Spleen (tissue), 11 donors: ENCODE measurements at regions not wholly inside any gene's neighbourhood (a gene's known extent, or its start where the extent isn't known, plus 50 kb on each side); places are given as distances from the start of the nearest gene placed in this dataset.

Source experiments
- DNase-seq: peaks from one replicate; pipeline ENCODE4 v3.0.0-alpha.2; 2020
- H3K27ac ChIP-seq, 8 donors: fragments of 200-600 bp; sonication (generic) in 7 of 8; 1 replicate in 4 of 8; 2 replicates in 4 of 8; pipeline versions ENCODE4 v1.5.0 to v1.8.0; 2016 to 2021; ENCODE audit warnings: inconsistent platforms in 4 of 8, mild to moderate bottlenecking in 4 of 8, moderate library complexity in 1 of 8
- H3K27me3 ChIP-seq, 7 donors: fragments of 200-600 bp; sonication (generic) in 6 of 7; replicated peaks in 1 of 7; 1 replicate in 4 of 7; 2 replicates in 3 of 7; pipeline versions ENCODE4 v1.5.0 to v1.8.0; 2016 to 2021; ENCODE audit warnings: inconsistent platforms in 3 of 7, mild to moderate bottlenecking in 1 of 7
- H3K36me3 ChIP-seq, 6 donors: fragments of 200-600 bp; sonication (generic) in 5 of 6; 1 replicate in 4 of 6; 2 replicates in 2 of 6; pipeline versions ENCODE4 v1.5.0 to v1.8.0; 2016 to 2021; ENCODE audit warnings: inconsistent platforms in 2 of 6
- H3K4me1 ChIP-seq, 6 donors: fragments of 200-600 bp; sonication (generic) in 5 of 6; 1 replicate in 3 of 6; 2 replicates in 3 of 6; pipeline versions ENCODE4 v1.5.0 to v1.8.0; 2016 to 2021; ENCODE audit warnings: inconsistent platforms in 3 of 6
- H3K4me3 ChIP-seq, 8 donors: fragments of 200-600 bp; sonication (generic) in 7 of 8; 1 replicate in 4 of 8; 2 replicates in 4 of 8; pipeline versions ENCODE4 v1.5.0 to v1.8.0; 2016 to 2021; ENCODE audit warnings: inconsistent platforms in 4 of 8, mild to moderate bottlenecking in 4 of 8, moderate library complexity in 2 of 8
- H3K9me3 ChIP-seq, 8 donors: fragments of 200-600 bp; sonication (generic) in 7 of 8; 1 replicate in 4 of 8; 2 replicates in 4 of 8; pipeline versions ENCODE4 v1.5.0 to v1.8.0; 2016 to 2021; ENCODE audit warnings: inconsistent platforms in 4 of 8
- POLR2A ChIP-seq, 3 donors: fragments of 450-650 bp; IDR thresholded peaks; one replicate each; pipeline ENCODE4 v1.5.1; 2017; ENCODE audit warnings: antibody characterized with exemption in 3 of 3, mild to moderate bottlenecking in 1 of 3
- POLR2AphosphoS5 ChIP-seq, 3 donors: sonication (generic); formaldehyde crosslinking; IDR thresholded peaks; one replicate each; pipeline ENCODE4 v1.5.1; 2017; ENCODE audit warnings: antibody characterized with exemption in 3 of 3
- WGBS, 5 donors: extraction: QIAGEN DNeasy Blood & Tissue Kit in 3 of 5; methylation state at CpG; one replicate each; pipeline versions ENCODE4 v1.1.5 to v1.1.7; 2013 to 2018; 5-methylcytosine and 5-hydroxymethylcytosine counted together
- intact Hi-C: fragments of 100-400 bp; cut with DNase I; formaldehyde crosslinking; loops from one replicate; pipeline ENCODE4 v1.15.0; 2023; ENCODE audit warnings: low total_unique reads
- TF ChIP-seq, protein P1 (sequence below), 11 experiments: fragments of 200-600 bp in 7 of 11; fragments of 450-650 bp in 4 of 11; sonication (generic) in 4 of 11; IDR thresholded peaks in 8 of 11; conservative IDR thresholded peaks in 3 of 11; 1 replicate in 7 of 11; 2 replicates in 4 of 11; pipeline versions ENCODE4 v1.4.0 to v1.8.0; 2016 to 2021; ENCODE audit warnings: antibody characterized with exemption in 11 of 11, inconsistent platforms in 4 of 11, mild to moderate bottlenecking in 1 of 11
- donor health status: healthy with polysubstance abuse.
- donor health status: DM: no; HTN: no; CAD: no; lungs with moderate emphysema.
- donor health status: DM: no; HTN: no; CAD: no.
- donor health status: Bipolar disorder and iron deficiency.
- donor health status: healthy.
- donor health status: DM: no; HTN: no; CAD: no.
- donor health status: DM: yes; HTN: yes; CAD: no.

- H3K4me3 ChIP-seq, result no peak overlapping the region
- H3K27ac ChIP-seq, result no peak overlapping the region
- H3K9me3 ChIP-seq, result peaks cover 0 to 29% (median 17%) of the 10 kb centered on the region in 8 donors
- TF ChIP-seq, protein P1, sequence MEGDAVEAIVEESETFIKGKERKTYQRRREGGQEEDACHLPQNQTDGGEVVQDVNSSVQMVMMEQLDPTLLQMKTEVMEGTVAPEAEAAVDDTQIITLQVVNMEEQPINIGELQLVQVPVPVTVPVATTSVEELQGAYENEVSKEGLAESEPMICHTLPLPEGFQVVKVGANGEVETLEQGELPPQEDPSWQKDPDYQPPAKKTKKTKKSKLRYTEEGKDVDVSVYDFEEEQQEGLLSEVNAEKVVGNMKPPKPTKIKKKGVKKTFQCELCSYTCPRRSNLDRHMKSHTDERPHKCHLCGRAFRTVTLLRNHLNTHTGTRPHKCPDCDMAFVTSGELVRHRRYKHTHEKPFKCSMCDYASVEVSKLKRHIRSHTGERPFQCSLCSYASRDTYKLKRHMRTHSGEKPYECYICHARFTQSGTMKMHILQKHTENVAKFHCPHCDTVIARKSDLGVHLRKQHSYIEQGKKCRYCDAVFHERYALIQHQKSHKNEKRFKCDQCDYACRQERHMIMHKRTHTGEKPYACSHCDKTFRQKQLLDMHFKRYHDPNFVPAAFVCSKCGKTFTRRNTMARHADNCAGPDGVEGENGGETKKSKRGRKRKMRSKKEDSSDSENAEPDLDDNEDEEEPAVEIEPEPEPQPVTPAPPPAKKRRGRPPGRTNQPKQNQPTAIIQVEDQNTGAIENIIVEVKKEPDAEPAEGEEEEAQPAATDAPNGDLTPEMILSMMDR (IDR thresholded peaks at IDR 0.05 in 8 of 11, conservative IDR thresholded peaks at IDR 0.05 in 3 of 11), result no peak
- TF ChIP-seq POLR2A (IDR thresholded peaks at IDR 0.05) (no peak), POLR2AphosphoS5 (IDR thresholded peaks at IDR 0.05) (no peak)
- no peaks in the 10 kb centered on the region for H3K4me1 ChIP-seq
- no peak for DNase-seq
- no peaks in the 10 kb centered on the region for H3K27me3 ChIP-seq
- H3K36me3 ChIP-seq, result no peaks in the 10 kb centered on the region
- intact Hi-C loops, result no loop called here
These were observed 607.9 kb upstream of the TLE4 start for GRCh38 chr9:78963911-78964310.

DNA sequence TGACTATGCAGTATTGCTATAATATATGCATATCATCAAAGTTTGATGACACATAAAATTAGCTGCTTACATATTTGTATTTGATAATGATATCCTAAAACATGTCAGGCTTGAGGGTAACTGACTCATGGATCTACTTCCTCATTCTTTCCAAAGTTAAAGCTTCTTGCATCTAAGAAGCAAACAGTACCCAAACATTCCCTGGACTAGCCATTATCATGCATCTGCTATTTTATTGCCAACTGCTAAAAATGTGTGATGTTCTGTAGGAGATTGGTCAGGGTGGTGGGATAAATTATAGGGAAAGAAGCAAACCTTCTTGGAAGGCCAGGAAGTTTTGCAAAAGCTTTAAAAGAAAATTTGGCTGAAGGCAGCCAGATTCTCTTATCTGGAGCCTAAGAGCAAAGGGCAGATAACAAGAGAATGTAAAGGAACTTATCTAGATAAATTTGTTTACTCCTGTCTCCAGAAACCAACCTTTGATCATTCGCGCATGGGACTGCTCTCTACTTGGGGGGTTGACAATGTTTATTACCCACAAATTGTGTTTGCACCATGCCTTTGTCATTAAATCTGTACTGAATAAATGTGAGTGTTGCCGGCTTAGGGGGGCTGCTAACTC, 604.1 kb upstream of the TLE4 start:
- no peak for TF ChIP-seq POLR2A (IDR thresholded peaks at IDR 0.05)
- no peak for TF ChIP-seq POLR2AphosphoS5 (IDR thresholded peaks at IDR 0.05)
- TF ChIP-seq, protein P1 (IDR thresholded peaks at IDR 0.05 in 8 of 11, conservative IDR thresholded peaks at IDR 0.05 in 3 of 11), result no peak
- Histone ChIP-seq H3K4me3 (no peak overlapping the region), H3K36me3 (no peaks in the 10 kb centered on the region), H3K9me3 (no peaks in the 10 kb centered on the region), H3K4me1 (no peaks in the 10 kb centered on the region), H3K27me3 (no peaks in the 10 kb centered on the region), H3K27ac (no peak overlapping the region)
- intact Hi-C loops, result no loop called here
- no peak for DNase-seq
- 87 to 94% (median 92%) methylated on average over 3 of the region's 3 CpGs for WGBS, 5 donors

DNA sequence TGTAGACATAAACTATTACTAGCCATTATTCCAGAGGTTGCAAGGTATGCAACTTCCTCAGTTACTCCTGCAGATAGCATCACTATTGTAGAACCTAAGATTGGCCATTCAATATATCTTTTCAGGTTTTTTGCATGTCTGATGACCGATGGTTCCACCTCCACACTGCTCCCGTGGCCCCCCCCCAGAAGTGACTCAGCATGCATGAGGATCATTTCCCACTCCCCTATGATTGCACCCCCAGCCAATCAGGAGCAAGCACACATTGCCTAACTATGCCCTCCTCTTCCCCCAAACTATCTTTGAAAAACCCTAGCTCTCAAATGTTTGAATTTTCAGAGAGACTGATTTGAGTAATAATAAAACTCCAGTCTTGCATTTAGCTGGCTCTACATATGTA, 601.4 kb upstream of the TLE4 start:
- TF ChIP-seq, protein P1 (IDR thresholded peaks at IDR 0.05 in 8 of 11, conservative IDR thresholded peaks at IDR 0.05 in 3 of 11), result no peak
- TF ChIP-seq POLR2AphosphoS5 (IDR thresholded peaks at IDR 0.05) (no peak), POLR2A (IDR thresholded peaks at IDR 0.05) (no peak)
- Histone ChIP-seq H3K27ac (no peak overlapping the region), H3K36me3 (no peaks in the 10 kb centered on the region), H3K27me3 (no peaks in the 10 kb centered on the region), H3K4me1 (no peaks in the 10 kb centered on the region), H3K4me3 (no peak overlapping the region), H3K9me3 (no peaks in the 10 kb centered on the region)
- DNase-seq, result no peak
- WGBS, 5 donors, result 73 to 84% (median 76%) methylated on average over 2 of the region's 2 CpGs
- intact Hi-C loops, result no loop called here

- Histone ChIP-seq H3K4me3 (no peak overlapping the region), H3K27ac (no peak overlapping the region), H3K27me3 (no peaks in the 10 kb centered on the region), H3K36me3 (no peaks in the 10 kb centered on the region), H3K9me3 (no peaks in the 10 kb centered on the region), H3K4me1 (no peaks in the 10 kb centered on the region)
- no peak for TF ChIP-seq POLR2AphosphoS5 (IDR thresholded peaks at IDR 0.05)
- TF ChIP-seq, protein P1 (IDR thresholded peaks at IDR 0.05 in 8 of 11, conservative IDR thresholded peaks at IDR 0.05 in 3 of 11), result no peak
- no peak for TF ChIP-seq POLR2A (IDR thresholded peaks at IDR 0.05)
- DNase-seq, result no peak
- intact Hi-C loops, result no loop called here
- WGBS, 5 donors, result 42 to 59% (median 51%) methylated on average over 4 of the region's 4 CpGs
These were observed 600.2 kb upstream of the TLE4 start for GRCh38 chr9:78971540-78971939.
